HG03342 (cell line): ENCODE measurements at regions not wholly inside any gene's neighbourhood (a gene's known extent, or its start where the extent isn't known, plus 50 kb on each side); places are given as distances from the start of the nearest gene placed in this dataset.

ENCODE experiments used
- ATAC-seq: cut with Tn5 transposase; IDR thresholded peaks from one replicate; pipeline ENCODE4 v1.9.1; 2021; ENCODE audit warnings: mild to moderate bottlenecking, moderate library complexity; ENCODE audit not compliant: unreplicated experiment

DNA sequence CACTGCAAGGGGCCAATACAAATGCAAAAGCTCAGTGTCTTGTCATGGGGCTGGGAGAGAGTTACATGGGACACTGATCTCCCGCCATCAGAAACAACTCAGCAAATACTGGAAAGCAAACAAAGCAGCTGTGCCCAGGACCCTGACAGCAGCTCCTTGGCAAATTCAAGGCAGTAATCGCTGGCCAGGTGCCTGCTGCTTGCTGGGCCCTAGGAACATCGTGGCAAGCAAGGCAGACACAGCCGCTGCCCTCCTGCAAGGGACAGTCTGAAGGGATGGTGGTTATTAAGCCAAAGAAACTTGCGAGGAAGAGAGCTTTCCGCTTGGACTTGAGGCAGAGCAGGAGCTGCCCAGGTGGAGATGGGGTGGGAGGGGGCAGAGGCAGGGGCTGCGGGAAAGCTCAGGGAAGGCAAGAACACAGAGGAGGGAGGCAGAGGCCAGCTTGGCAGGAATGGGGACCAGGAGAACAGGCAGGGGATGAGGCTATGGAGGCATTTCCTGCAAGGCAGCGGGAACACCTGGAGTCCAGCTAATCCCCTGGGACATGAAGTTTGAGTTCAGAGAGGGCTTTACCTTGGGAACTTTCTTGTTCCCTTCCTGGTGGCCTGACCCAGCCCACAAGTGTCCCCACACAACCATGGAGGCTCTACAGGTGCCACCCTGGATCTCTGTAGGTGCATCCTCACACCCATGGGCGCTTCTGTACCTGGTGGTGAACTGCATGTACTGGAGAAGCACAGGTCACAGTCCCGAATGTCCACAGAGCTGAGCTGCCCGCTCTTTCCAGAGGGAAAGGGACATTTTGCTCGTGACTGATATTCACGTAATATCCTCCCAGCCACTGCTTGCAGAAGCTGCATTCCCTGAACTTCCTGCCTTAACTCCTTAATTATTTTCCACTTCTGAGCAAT is 78.7 kb upstream of the ATP2B2 start:
- no peak for ATAC-seq

DNA sequence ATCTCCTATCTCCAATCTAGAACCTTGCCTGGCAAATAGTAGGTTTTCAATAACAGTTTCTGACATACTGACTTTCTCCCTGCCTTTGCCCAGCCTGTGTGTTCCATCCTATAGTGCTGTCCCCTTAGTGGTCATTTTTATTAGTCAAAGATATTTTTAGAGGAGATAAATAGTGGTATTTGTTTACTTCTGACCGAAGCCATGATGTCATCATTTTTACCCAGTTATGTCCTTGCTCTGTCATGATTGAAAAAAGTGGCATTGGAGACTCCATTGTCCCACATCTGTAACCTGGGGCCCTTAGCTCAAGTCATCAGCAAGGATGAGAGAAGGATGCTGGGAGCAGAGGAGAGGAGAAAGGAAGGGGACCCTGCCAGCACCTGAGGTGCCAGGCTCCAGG is 80.6 kb upstream of the ATP2B2 start:
- ATAC-seq = no peak

DNA sequence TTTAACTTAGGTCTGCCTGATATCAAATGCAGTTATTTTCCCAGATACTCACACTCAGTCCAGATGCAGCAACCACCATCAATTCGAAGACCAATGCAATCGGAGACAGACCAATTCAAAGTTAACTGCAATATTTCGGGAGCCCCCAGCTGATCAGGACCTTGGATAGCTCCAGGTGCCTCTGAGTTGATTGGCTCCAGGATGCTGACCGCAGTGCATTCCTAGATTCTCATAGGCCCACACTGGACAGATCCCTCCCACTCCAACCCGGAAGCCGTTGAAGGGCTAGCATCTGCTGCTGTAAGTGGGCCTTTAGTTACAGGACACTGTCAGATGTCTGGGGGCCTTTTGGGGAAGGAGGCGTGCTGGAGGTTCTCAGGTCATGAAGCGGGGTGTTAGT is 89.5 kb upstream of the ATP2B2 start:
- no peak for ATAC-seq

DNA sequence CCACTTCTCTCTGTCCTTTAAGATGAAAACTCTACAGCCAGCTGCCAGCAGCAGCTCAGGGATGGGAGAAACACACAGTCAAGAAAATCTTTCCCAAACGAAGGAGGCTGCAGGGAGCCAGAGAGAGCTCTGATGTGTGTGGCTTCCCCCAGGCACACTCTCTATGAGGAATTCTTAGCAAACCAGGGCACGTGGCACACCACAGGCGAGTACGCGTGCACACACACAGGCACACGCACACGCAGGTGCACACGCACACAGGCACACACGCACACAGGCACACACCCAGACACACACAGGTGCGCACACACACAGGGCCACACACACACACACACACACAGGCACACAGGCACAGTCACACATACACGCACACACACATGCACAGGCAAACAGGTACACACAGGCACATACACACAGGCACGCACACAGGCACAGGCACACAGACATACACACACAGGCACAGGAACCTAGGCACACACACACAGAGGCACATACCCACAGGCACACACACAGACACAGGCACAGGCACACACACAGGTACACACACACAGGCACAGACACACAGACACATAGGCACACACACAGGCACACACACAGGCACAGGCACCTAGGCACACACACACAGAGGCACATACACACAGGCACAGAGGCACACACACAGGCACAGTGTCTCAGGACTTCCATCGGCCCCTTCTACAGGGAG is 91.5 kb upstream of the ATP2B2 start:
- ATAC-seq = no peak

DNA sequence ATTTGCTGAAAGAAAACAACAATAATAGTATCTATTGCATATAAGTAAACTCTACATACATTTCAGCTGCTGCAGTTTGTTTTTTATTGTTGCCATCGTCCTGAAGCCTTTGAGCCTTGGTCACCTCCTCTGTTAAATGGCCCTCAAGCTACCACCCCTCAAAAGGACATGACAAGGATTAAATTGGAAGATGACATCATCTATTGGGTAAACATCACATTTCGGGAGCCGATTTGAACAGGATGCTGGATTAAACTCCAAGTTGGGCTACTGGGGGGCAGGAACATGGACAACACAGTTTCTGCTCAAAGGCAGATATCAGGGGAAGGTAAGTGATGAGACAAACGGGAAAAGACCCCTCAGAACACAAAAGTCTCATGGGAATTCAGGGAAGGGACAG is 92.3 kb upstream of the ATP2B2 start:
- no peak for ATAC-seq

DNA sequence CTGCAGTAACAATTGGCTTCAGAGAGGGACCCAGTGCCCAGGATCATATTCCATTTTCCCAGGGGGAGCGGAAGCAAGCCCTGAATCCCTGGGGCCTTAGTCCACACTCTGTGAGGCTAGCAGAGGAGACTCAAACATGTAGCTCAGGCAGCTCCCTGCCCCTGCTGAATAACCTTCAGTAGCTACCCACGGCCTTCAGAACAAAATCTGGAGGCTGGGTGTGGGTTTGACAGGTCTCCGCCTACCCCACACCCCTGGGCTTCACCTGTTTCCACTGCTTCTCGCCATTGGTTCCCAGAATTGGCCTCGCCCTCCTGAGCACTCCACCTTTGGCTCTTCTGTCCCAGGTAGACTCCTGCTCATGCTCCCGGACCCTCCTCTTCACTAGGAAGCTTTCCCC is 93.6 kb upstream of the ATP2B2 start:
- no peak for ATAC-seq

DNA sequence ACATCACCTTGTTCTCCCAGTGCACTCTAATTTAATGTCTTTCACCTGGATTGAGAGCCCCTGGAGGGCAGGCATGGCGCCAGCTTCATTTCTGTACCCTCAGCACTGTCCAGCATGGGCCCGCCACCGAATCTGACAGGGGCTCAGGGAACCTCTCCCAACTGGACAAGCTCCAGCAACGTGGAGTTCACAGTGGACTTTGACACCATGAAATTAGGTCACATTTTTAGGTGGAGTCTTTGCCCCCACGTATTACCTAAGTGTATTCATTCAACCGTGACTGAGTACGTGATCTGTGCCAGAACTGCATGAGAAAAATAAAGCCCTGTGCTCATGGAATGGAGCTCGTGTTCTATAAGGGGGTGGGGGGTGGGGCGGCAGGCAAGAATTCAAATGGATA is 94.1 kb upstream of the ATP2B2 start:
- no peak for ATAC-seq

DNA sequence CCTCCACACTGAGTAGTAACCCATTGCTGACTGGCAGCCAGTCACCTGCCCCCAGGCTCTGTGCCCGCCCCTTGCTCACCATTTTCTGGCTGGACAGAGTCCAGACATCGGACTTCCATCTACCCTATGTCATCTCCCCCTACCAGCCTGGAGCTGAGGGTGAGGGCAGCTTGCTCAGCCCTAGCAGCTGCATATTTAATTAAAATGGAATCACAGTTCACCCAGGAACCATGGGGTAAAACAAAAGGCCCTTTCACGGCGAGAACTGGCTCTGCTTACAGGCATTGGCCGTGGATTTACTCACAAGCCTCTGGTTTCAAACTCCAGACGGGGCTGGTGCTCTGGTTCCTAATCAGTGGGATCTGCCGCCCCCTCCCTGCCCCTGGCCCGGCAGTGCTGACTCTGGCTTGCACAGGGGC is 94.9 kb upstream of the ATP2B2 start:
- no peak for ATAC-seq

DNA sequence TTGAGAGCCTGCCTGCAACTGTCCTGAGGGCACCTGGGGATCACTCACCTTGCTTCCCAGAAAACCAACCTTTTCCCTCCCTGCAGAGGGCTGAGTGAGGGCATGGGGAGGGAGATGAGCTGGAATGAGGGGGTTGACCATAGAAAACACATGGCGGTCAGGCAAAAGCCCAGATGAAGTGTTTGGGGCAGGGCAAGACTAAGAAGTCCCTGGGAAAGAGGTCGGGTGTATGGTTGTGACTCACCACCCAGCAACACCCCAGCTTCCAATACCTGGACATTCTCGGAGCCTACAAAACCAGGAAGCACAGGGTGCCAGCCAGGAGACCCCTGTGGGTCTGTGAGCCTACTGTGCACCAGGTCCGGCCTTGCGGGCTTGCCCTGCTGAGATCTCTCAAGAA is 95.3 kb upstream of the ATP2B2 start:
- no peak for ATAC-seq

DNA sequence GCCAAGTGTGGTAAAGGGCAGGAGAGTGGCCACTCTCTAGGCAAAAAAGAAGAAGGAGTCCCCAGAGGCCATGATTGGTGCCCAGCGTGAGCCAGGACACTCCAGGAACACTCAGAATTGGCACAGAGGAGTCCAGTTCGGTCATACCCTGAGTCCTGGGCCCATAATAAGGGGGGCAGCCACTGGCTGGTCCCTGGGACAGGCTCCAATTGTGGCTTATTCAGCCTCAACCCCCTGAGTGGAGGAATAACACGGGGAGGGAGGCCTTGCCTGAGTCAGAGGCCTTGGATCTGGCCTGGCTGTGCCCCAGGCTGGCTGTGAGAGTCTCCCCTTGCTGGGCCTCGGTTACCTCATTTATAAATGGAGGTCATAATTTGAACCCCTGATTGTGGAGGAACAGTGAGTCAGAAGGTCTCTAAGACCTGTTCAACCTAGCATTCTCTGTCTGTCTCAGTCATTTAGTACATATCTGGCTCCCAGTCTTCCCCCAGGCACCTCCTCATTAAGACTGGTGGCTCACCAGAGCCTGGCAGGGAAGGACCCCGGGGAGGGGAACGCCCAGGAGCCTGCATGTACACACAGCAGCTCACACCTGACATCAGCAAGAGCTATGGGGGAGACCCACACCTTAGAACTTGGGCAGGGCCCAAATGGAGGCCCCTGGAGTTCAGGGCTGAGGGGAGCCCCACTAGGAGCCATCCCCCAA is 95.9 kb upstream of the ATP2B2 start:
- ATAC-seq = no peak

DNA sequence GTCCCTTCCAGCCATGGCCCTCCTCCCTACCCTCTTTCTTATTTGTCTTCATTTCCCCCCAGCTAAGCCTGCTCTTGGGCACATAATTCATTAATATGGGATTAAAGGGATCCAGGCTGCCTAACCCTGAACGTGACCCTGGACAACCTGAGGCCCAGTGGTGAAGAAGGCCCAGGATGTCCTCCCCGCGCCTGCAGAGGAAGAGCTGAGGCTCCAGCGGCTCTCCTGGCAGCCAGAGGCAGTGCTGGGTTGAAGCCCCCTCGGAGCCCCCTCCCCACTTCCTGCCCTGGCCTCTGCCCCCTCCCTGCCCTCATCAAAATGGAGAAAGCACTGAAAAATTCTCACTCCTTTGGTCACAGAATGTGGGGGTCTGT is 96.5 kb upstream of the ATP2B2 start:
- no peak for ATAC-seq

DNA sequence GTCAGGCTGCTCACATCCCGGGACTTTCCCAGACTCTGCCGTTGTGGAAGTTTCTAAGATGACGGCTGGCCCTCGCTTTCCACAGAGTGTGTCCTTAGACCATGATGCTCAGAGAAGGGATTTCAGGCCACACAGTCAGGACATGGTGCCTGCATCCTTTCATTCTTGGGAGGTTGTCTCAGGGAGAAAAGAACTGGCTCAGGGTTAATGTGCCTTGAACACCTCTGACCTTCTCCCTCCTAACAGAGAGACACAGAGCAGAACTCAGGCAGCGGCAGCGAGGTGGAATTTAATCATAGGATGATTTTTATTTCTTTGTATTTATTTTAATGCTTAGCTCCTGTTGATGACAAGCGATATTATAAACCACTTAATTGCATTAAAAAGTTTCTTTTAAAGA is 96.9 kb upstream of the ATP2B2 start:
- no peak for ATAC-seq

DNA sequence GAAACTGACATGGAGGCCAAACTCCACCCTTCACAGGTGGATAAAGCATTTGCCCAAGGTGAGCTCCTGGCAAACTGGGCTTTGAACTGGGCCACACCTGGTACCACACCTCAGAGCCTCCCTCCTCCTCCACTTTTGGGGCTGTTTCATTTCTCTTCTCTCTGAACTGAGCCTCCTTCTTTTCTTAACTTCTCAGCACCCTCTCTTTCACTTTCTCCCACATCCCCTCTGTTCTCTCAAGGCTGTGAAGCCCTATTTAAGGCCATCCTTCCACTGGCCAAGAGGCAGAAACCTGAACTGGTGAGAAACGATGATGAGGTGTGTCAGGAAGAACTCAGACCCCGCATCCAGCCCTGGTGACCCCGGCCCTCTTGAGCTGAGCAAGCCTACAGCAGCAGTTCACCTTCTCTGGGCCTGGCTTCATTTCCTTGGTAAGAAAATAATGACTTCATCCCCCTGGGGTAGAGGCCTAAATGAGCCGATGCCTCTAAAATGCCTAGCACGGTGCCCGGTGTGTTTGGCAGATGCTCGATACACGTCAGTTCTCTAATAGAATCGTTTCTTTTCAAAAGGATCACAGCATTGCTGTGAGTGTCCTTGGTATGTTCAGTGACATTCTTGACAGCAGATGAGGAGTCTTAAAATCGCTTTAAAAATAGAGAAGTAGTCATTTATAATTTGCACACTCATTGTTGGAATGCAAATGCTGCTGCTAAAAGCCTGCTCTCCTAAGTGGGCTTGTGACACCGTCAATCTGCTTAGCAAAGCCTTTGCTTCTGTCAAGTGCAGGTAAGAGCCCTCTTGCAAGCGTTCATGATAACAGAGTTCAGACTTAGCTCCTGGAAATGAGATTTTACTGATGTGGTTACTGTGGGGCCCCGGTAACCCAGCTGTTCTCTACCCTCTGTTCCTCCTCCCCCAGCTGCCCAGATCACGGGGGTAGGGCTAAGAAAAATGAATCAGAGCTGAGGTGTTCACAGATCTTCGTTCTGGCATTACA is 97.7 kb upstream of the ATP2B2 start:
- no peak for ATAC-seq

DNA sequence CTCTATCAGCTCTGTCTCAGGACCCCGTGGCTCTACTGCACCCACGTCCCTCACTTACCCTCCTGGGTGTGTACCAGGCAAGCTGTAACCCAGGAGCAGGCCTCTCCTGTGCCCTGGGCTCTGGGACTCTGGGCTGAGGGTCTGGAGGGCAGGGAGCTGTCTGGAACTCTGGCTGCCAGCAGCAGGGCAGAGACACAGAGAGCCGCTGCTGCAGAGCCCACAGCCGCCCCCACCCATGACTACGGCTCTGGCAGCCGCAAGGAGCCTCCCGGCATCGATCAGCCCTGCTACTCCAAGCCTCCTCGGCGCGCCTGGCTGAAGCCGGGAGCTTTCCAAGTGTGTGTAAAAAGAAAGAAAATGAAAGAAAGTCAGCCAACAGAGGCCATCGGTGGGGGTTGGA is 103.7 kb upstream of the ATP2B2 start:
- no peak for ATAC-seq

DNA sequence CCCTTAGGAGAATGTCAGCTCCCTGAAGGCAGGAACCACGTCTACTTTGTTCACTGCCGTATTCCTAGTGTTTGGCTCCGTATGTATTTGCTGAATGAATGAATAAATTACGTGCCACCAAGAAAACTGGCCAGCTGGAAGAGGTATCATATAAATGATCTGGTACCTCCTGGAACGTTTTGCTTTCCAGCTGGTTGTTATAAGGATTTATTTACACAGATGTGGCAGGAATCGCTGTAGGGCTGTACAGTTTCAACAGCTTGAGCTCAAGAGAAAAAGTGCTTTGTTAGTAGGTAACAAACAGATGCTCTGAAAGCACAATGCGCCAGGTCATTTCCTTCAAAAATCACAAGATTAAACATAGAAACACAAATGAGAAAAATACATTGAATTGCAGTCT is 108.8 kb upstream of the ATP2B2 start:
- ATAC-seq = no peak

DNA sequence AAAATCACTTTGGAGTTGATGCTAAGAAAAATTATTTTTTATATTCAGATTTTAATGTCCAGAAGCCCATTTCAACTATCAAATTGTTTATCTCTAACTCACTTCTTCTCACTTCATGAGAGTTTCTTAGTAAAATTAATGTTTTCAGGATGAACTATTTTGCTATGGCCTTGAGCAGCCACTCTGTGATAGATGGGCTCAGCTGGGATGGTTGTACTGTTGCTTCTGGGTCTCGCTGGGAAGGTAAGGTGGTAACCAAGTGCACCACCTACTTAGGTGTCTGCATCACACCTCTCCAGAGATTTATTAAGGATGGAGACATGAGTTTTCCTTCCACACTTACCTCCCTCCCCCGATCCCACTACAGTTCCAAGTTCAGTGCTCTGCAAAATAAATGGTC is 110.3 kb upstream of the ATP2B2 start:
- no peak for ATAC-seq

DNA sequence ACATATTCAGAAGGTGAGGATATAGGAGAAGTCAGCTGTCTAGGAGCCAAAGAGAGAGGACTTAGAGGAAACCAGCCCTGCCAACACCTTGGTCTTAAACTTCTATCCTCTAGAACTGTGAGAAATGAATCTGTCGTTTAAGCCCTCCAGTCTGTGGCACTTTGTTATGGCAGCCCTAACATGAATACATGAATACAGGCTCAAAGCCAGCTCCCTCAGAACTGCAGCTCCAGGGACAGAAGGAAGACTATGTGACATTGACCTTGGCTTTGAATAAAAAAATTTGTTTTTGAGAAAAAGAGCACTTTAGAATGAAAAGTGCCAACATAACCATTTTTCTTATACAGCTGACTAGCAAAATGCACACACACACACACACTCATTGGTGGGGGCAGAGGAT is 110.9 kb upstream of the ATP2B2 start:
- ATAC-seq = no peak

DNA sequence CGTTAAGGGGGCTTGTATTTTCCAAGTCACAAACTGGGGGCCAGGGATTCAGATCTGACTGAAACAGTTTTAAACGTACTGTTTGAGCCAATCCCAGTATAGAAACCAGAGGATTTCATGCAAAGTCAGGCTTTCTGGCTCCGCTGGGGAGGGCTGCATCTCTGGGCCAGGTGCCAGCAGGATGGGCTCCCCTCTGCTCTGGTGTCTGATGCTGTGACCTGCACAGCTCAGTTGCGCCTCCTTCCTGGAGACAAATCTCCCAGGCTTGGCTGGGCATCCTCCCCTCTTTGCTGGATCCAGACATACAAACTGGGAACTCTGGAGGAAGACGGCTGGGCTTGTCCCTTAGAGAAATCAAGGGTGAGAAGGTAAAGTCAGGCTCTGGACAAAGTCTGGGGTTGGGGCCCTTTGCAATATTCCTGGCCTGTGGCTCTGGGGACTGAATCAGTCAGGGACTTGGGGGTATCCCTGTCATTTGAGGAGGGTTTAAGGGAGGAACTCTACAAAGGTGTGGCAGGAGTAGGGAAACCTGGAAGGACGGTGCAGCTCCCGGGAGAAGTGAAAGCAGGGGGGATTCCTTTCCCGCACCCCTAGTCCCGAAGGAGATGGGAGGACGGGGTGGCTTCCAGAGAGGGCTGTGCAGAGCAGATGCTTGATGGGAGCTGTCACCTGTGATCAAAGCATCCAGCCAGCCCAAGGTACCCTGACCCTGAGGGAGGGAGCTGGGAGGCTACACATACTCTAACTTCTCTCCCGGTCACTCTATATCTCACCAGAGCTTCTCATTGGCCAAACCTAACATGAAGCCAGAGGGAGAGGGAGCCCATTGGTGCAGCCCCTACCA is 114.8 kb upstream of the ATP2B2 start:
- ATAC-seq = no peak

DNA sequence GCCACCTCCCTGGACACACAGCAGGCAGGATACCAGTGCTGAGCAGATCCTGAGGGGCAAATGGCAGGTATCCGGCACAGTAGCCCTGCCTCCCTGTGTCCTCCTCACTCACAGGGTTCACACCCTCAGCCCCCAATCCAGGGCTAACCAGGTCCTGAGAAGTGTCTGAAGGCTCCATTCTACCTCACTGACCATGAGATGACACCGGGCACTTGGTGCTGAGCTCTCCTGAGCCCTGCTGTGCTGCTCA is 115.4 kb upstream of the ATP2B2 start:
- ATAC-seq = no peak
